ENCODE measurements at regions not wholly inside any gene's neighbourhood (a gene's known extent, or its start where the extent isn't known, plus 50 kb on each side); places are given as distances from the start of the nearest gene placed in this dataset.
"Not testable (repeated sequence)": the region's sequence is repeated elsewhere in the genome, so short reads cannot be mapped to it uniquely, and the experiment has no call there.

DNA sequence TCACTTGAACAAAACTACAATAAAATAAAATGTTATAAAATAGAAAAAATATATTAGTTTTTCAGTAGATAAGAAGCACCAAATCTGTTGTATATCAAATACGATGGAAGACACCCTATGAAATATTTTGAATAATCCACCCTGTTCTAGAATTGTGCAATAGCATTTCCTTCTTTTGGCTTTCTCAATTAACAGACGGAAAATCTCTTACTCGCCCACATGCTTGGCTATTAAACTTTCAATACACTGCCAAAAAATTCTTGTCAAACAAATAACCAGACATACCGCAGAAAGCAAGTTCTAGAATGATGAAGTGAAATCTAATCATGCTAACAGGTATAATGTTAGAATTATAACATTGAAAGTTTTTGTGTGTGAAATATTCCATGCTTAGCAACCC, 671.6 kb upstream of the SLIT2 start:
- DNase-seq (ENCODE audit: low spot score), result no peak
- ChIA-PET CTCF (no interaction called here), POLR2A (ENCODE audit: low non-redundant PET) (no interaction called here)
- TF ChIP-seq, protein P1, sequence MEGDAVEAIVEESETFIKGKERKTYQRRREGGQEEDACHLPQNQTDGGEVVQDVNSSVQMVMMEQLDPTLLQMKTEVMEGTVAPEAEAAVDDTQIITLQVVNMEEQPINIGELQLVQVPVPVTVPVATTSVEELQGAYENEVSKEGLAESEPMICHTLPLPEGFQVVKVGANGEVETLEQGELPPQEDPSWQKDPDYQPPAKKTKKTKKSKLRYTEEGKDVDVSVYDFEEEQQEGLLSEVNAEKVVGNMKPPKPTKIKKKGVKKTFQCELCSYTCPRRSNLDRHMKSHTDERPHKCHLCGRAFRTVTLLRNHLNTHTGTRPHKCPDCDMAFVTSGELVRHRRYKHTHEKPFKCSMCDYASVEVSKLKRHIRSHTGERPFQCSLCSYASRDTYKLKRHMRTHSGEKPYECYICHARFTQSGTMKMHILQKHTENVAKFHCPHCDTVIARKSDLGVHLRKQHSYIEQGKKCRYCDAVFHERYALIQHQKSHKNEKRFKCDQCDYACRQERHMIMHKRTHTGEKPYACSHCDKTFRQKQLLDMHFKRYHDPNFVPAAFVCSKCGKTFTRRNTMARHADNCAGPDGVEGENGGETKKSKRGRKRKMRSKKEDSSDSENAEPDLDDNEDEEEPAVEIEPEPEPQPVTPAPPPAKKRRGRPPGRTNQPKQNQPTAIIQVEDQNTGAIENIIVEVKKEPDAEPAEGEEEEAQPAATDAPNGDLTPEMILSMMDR (conservative IDR thresholded peaks at IDR 0.05; ENCODE audit: low read depth), result no peak
- no peak overlapping the region for H3K27ac ChIP-seq

DNA sequence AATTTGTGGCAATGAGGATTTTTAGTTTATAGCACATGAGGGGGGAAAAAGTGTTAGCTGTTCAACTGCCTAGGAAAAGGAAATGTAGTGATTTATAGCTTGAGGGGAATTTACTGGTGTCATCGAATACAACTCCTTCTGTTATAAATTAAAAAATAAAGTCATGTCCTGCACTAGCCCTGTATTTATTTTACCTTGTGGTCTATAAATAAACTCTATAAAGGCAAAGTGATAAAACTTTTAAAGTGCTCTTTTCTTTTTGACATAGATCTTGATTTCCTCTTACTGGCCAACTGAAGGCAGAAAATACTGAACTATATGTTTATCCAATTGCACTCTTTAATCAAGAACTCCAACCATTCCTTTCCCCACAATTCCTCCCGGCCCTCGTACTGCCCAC, 672.1 kb upstream of the SLIT2 start:
- ChIA-PET CTCF (interaction anchor here (0.6 kb wide), 1 partner anchor 289 kb away, joined by 4 read pairs; no protein-coding TSS in a partner anchor), POLR2A (ENCODE audit: low non-redundant PET) (no interaction called here)
- TF ChIP-seq, protein P1 (conservative IDR thresholded peaks at IDR 0.05; ENCODE audit: low read depth), result no peak
- no peak overlapping the region for H3K27ac ChIP-seq
- DNase-seq (ENCODE audit: low spot score), result no peak

DNA sequence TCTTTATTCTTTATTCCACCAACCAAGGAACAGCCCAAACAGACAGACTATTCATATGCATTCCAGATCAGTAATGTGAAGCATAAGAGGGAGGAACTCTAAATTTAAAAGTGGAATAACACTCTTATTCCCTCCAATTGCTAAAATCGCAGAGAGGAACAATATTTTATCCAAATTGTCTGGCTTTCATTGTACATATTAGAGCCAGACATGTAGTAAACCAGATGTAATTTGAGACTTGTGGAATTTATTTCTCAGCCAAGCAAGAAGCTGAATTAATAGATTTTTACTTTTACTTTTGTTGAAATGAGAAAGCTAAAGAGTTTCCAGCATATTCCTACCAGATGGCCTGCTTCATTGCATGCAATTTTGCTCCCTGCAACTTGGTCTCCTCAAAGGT, 674.6 kb upstream of the SLIT2 start:
- H3K27ac ChIP-seq, result no peak overlapping the region
- DNase-seq (ENCODE audit: low spot score), result no peak
- TF ChIP-seq, protein P1 (conservative IDR thresholded peaks at IDR 0.05; ENCODE audit: low read depth), result no peak
- CTCF ChIA-PET, result no interaction called here
- POLR2A ChIA-PET (ENCODE audit: low non-redundant PET), result no interaction called here

DNA sequence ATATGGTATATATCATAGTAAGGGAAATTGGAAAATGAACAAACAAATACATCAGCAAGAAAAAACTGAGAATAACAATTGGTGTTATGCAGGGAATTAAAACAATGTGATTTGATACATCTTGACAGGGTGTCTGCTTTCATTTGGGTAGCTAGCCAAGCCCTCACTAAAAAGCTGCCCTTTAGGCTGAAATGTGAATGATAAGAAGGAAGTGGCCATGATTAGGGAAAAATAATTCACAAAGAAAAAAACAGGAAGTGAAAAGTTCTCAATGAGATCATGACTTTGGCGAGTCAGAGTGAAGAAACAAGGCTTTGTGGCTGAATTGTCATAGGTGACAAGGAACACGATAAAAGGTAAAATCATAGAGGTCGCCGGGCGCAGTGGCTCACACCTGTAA, 675.8 kb upstream of the SLIT2 start:
- H3K27ac ChIP-seq, result no peak overlapping the region
- no peak for DNase-seq (ENCODE audit: low spot score)
- ChIA-PET CTCF (no interaction called here), POLR2A (ENCODE audit: low non-redundant PET) (no interaction called here)
- TF ChIP-seq, protein P1 (conservative IDR thresholded peaks at IDR 0.05; ENCODE audit: low read depth), result no peak

DNA sequence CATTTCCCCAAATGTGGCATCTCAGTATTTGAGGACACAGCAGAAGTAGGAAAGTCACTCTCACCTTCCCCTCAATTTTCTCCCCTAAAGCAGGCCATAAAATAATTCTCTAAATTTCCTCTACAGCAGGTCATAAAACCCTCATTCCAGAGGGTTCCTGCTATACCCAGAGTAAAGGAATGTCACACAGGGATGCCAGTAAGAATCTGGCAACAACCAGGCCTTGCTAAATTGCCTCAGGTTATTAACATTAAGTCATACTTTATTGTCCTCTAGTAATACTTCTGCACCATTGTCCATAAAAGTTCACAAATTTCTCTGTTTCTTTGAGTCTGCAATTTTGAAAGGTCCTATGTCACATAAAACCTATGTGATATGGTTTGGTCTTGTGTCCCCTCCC, 685.7 kb upstream of the SLIT2 start:
- DNase-seq (ENCODE audit: low spot score), result no peak
- H3K27ac ChIP-seq, result no peak overlapping the region
- ChIA-PET POLR2A (ENCODE audit: low non-redundant PET) (no interaction called here), CTCF (no interaction called here)
- TF ChIP-seq, protein P1 (conservative IDR thresholded peaks at IDR 0.05; ENCODE audit: low read depth), result no peak

DNA sequence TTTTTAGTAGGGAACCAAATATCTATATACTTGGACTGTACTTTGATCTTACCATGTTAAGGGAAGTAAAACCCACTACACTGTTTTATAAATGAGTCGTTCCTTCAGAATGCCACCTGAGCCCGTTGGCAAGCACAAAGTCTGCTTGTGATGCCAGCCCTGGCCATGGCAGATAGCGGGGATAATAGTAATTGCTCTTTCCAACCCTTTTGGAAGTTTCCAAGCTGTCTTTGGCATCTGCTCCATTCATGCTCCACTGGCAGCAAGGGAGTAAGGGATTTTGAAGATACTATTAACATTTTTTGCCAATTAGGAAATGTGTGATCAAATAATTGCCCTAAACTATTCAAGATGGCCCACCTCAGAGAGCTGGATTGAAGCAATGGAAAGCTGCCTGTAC, 689.2 kb upstream of the SLIT2 start:
- no peak overlapping the region for H3K27ac ChIP-seq
- CTCF ChIA-PET, result interaction anchor here (0.6 kb wide), 1 partner anchor 202 kb away, joined by 3 read pairs; no protein-coding TSS in a partner anchor
- POLR2A ChIA-PET (ENCODE audit: low non-redundant PET), result no interaction called here
- TF ChIP-seq, protein P1 (conservative IDR thresholded peaks at IDR 0.05; ENCODE audit: low read depth), result no peak
- DNase-seq (ENCODE audit: low spot score), result no peak

DNA sequence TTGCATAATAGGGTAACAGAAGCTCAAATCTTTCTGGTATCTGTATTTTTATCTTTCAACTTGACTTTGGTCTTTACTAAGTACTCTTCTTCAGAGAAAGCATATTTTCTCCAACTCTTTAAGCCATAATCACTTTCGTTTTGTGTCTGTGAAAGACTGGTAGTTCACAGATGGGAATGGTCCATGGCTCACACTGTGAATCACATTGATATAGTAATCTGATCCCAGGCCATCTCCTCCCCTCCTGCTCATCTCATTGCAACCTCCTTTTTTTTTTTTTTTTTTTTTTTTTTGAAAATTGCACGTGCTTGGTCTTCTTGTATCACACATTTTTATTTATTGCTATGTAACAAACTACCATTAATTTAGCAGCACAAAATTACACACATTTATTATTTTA, 694.5 kb upstream of the SLIT2 start:
- CTCF ChIA-PET, result no interaction called here
- POLR2A ChIA-PET (ENCODE audit: low non-redundant PET), result no interaction called here
- no peak overlapping the region for H3K27ac ChIP-seq
- no peak for DNase-seq (ENCODE audit: low spot score)
- TF ChIP-seq, protein P1 (conservative IDR thresholded peaks at IDR 0.05; ENCODE audit: low read depth), result no peak

DNA sequence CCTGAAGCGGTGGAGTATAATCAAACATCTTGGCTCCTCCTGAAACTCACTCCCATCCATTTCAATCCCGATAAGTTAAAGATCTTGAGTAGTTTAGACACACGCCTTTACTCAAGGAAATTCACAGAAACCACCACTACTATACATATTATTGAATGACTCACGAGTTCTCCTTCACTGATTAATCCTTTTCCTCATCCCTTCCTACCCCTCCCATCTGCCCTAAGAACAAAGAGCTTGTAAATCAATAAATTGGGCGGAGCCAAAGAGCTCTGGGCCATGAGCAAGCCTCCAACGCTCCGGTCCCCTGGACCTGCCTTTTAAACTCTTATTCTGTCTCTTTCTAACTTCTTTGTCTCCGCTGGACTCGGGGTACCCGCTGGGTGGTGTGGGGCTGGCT, 695.4 kb upstream of the SLIT2 start:
- CTCF ChIA-PET; POLR2A ChIA-PET (ENCODE audit: low non-redundant PET); DNase-seq (ENCODE audit: low spot score); H3K27ac ChIP-seq: not testable (repeated sequence)
